Fibroblast of lung (primary cell): ENCODE measurements at regions not wholly inside any gene's neighbourhood (a gene's known extent, or its start where the extent isn't known, plus 50 kb on each side); places are given as distances from the start of the nearest gene placed in this dataset.

Experiments used
- DNase-seq, 2 donors: peaks; one replicate each; pipeline versions ENCODE4 v3.0.0 to v3.0.0-alpha.2; 2010; ENCODE audit warnings: low read depth in 2 of 2
- H2AFZ ChIP-seq: 2 replicates; pipeline ENCODE4 v1.5.1; 2012; ENCODE audit warnings: low read length, control low read depth, inconsistent platforms
- H3K27ac ChIP-seq: 2 replicates; pipeline ENCODE4 v1.5.1; 2011; ENCODE audit warnings: low read length, control low read depth; ENCODE audit not compliant: insufficient read depth
- H3K27me3 ChIP-seq: 2 replicates; pipeline ENCODE4 v1.5.1; 2011; ENCODE audit warnings: mild to moderate bottlenecking, low read length; ENCODE audit not compliant: control insufficient read depth, insufficient read depth
- H3K36me3 ChIP-seq: 2 replicates; pipeline ENCODE4 v1.5.1; 2011; ENCODE audit warnings: low read length; ENCODE audit not compliant: control insufficient read depth, insufficient read depth
- H3K4me1 ChIP-seq: 2 replicates; pipeline ENCODE4 v1.5.1; 2011; ENCODE audit warnings: low read length; ENCODE audit not compliant: control insufficient read depth, insufficient read depth; ENCODE audit errors: extremely low read depth
- H3K4me2 ChIP-seq: 2 replicates; pipeline ENCODE4 v1.5.1; 2011; ENCODE audit warnings: low read length, control low read depth; ENCODE audit not compliant: insufficient read depth; ENCODE audit errors: extremely low read depth
- H3K4me3 ChIP-seq, 4 experiments: fragments of 200-600 bp in 1 of 4; sonication (generic) in 1 of 4; replicated peaks in 1 of 4; 2 replicates each; pipeline ENCODE4 v1.5.1; 2011 to 2016; ENCODE audit warnings: low read length in 4 of 4, low read depth in 3 of 4, mild to moderate bottlenecking in 3 of 4, control low read depth in 2 of 4, inconsistent platforms in 1 of 4, mixed read lengths in 1 of 4; ENCODE audit not compliant: insufficient read depth in 1 of 4; ENCODE audit errors: control extremely low read depth in 1 of 4
- H3K79me2 ChIP-seq: 2 replicates; pipeline ENCODE4 v1.5.1; 2012; ENCODE audit warnings: mild to moderate bottlenecking, low read length, inconsistent platforms; ENCODE audit not compliant: control insufficient read depth, insufficient read depth
- H3K9ac ChIP-seq: 2 replicates; pipeline ENCODE4 v1.5.1; 2011; ENCODE audit warnings: mild to moderate bottlenecking, low read length, control low read depth; ENCODE audit not compliant: insufficient read depth
- H3K9me3 ChIP-seq: 2 replicates; pipeline ENCODE4 v1.5.1; 2012; ENCODE audit warnings: low read depth, low read length; ENCODE audit not compliant: control insufficient read depth, insufficient read depth
- H4K20me1 ChIP-seq: 2 replicates; pipeline ENCODE4 v1.5.1; 2011; ENCODE audit warnings: low read length; ENCODE audit not compliant: control insufficient read depth, insufficient read depth; ENCODE audit errors: extremely low read depth
- EZH2 ChIP-seq: IDR thresholded peaks from 2 replicates; pipeline ENCODE4 v1.5.1; 2012; ENCODE audit warnings: low read length, control low read depth, mild to moderate bottlenecking; ENCODE audit errors: missing control alignments
- TF ChIP-seq, protein P1 (sequence below), 2 donors: IDR thresholded peaks in 1 of 2; conservative IDR thresholded peaks in 1 of 2; 1 replicate in 1 of 2; 2 replicates in 1 of 2; pipeline ENCODE4 v1.5.1; 2011 to 2012; ENCODE audit warnings: low read length in 2 of 2, control low read depth in 1 of 2, inconsistent platforms in 1 of 2, low read depth in 1 of 2, mild to moderate bottlenecking in 1 of 2

GRCh38 chr22:22124374-22124773 lies 120.2 kb upstream of the VPREB1 start:
- H2AFZ ChIP-seq, result no peak overlapping the region
- no peaks in the 10 kb centered on the region for H4K20me1 ChIP-seq
- no peak overlapping the region for H3K9ac ChIP-seq
- no peak overlapping the region for H3K4me3 ChIP-seq
- no peaks in the 10 kb centered on the region for H3K27me3 ChIP-seq
- TF ChIP-seq, protein P1, sequence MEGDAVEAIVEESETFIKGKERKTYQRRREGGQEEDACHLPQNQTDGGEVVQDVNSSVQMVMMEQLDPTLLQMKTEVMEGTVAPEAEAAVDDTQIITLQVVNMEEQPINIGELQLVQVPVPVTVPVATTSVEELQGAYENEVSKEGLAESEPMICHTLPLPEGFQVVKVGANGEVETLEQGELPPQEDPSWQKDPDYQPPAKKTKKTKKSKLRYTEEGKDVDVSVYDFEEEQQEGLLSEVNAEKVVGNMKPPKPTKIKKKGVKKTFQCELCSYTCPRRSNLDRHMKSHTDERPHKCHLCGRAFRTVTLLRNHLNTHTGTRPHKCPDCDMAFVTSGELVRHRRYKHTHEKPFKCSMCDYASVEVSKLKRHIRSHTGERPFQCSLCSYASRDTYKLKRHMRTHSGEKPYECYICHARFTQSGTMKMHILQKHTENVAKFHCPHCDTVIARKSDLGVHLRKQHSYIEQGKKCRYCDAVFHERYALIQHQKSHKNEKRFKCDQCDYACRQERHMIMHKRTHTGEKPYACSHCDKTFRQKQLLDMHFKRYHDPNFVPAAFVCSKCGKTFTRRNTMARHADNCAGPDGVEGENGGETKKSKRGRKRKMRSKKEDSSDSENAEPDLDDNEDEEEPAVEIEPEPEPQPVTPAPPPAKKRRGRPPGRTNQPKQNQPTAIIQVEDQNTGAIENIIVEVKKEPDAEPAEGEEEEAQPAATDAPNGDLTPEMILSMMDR (conservative IDR thresholded peaks at IDR 0.05 in 1 of 2, IDR thresholded peaks at IDR 0.05 in 1 of 2; ENCODE audit: low read depth in 1 of 2, low read length in 2 of 2), result no peak
- no peak for TF ChIP-seq EZH2
- no peaks in the 10 kb centered on the region for H3K36me3 ChIP-seq
- no peaks in the 10 kb centered on the region for H3K9me3 ChIP-seq
- no peaks in the 10 kb centered on the region for H3K4me1 ChIP-seq
- no peak for DNase-seq
- H3K4me2 ChIP-seq, result no peak overlapping the region
- no peaks in the 10 kb centered on the region for H3K79me2 ChIP-seq
- H3K27ac ChIP-seq, result no peak overlapping the region

DNA sequence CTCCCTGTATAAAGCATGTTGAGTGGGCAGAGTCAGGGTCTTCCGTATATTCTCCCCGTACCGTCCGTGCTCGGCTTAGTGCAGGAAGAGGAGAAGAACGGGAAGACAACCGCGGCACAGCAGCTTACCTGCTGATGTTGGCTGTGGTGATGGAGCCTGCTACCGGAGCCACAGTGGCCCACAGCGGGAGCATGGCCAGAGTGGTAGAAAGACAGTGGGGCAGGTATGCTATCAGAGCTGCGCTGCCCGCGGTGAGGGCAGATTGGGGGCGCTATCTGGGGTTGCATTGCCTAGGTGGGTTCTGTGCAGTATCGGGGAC lies 120.7 kb upstream of the VPREB1 start:
- no peaks in the 10 kb centered on the region for H4K20me1 ChIP-seq
- H3K9ac ChIP-seq, result no peak overlapping the region
- no peaks in the 10 kb centered on the region for H3K9me3 ChIP-seq
- no peaks in the 10 kb centered on the region for H3K36me3 ChIP-seq
- no peaks in the 10 kb centered on the region for H3K4me1 ChIP-seq
- peaks cover 2% of the 10 kb centered on the region for H3K27me3 ChIP-seq
- H3K79me2 ChIP-seq, result no peaks in the 10 kb centered on the region
- TF ChIP-seq, protein P1 (conservative IDR thresholded peaks at IDR 0.05 in 1 of 2, IDR thresholded peaks at IDR 0.05 in 1 of 2; ENCODE audit: low read depth in 1 of 2, low read length in 2 of 2), result no peak
- TF ChIP-seq EZH2, result no peak
- H3K4me3 ChIP-seq, result no peak overlapping the region
- H3K4me2 ChIP-seq, result no peak overlapping the region
- no peak for DNase-seq
- no peak overlapping the region for H3K27ac ChIP-seq
- no peak overlapping the region for H2AFZ ChIP-seq

DNA sequence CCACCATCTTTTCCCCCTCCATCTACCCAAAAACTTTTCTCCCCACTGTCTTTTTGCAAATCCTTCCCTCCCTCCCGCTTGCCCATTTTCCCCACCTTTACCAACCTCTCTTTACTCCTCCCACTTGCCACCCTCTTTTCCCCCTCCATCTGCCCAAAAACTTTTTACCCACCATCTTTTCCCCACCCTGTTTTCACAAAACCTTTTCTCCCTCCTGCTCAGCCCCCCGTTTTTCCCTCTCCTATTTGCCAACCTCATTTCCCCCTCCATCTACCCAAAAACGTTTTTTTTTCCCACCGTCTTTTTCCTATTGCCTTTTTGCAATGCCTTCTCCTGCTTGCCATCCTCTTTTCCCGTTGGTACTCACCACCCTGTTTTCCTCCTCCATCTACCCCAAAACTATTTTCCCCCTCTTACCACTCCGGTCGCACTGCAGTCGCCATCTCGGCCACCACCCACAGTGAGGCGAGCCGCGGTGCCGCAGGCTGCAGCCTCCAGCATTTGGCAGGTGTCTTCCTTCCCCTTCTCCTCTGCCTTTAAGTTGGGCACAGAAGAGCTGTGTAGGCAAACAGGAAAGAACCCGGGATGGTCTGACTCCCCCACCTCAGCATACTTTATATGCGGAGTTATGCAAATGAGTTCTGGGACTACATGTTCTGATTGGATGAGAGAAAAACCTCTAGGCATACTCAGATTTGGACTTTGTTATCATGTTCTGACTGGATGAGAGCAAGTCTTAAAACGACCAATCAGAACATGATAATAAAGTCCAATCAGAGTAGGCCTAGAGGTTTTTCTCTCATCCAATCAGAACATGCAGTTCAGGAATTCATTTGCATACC lies 121.2 kb upstream of the VPREB1 start:
- no peaks in the 10 kb centered on the region for H3K4me1 ChIP-seq
- no peaks in the 10 kb centered on the region for H4K20me1 ChIP-seq
- H3K9ac ChIP-seq, result no peak overlapping the region
- no peak overlapping the region for H3K27ac ChIP-seq
- H3K4me3 ChIP-seq, result no peak overlapping the region
- no peak for DNase-seq
- no peak overlapping the region for H3K4me2 ChIP-seq
- no peaks in the 10 kb centered on the region for H3K79me2 ChIP-seq
- no peaks in the 10 kb centered on the region for H3K9me3 ChIP-seq
- H3K27me3 ChIP-seq, result peaks cover 3% of the 10 kb centered on the region
- TF ChIP-seq, protein P1 (conservative IDR thresholded peaks at IDR 0.05 in 1 of 2, IDR thresholded peaks at IDR 0.05 in 1 of 2; ENCODE audit: low read depth in 1 of 2, low read length in 2 of 2), result no peak
- no peak for TF ChIP-seq EZH2
- H3K36me3 ChIP-seq, result no peaks in the 10 kb centered on the region
- no peak overlapping the region for H2AFZ ChIP-seq
